NCI-H2171 treated with DMSO at 0.1 percent for 48 hours (cell line): ENCODE measurements at regions not wholly inside any gene's neighbourhood (a gene's known extent, or its start where the extent isn't known, plus 50 kb on each side); places are given as distances from the start of the nearest gene placed in this dataset.
A peak's percentile ranks its signal among the peaks of the same experiment; 100 is the strongest.

ENCODE experiments used
- DNase-seq: peaks from one replicate; lab custom pipeline; 2025; lab: John Stamatoyannopoulos, UW

DNA sequence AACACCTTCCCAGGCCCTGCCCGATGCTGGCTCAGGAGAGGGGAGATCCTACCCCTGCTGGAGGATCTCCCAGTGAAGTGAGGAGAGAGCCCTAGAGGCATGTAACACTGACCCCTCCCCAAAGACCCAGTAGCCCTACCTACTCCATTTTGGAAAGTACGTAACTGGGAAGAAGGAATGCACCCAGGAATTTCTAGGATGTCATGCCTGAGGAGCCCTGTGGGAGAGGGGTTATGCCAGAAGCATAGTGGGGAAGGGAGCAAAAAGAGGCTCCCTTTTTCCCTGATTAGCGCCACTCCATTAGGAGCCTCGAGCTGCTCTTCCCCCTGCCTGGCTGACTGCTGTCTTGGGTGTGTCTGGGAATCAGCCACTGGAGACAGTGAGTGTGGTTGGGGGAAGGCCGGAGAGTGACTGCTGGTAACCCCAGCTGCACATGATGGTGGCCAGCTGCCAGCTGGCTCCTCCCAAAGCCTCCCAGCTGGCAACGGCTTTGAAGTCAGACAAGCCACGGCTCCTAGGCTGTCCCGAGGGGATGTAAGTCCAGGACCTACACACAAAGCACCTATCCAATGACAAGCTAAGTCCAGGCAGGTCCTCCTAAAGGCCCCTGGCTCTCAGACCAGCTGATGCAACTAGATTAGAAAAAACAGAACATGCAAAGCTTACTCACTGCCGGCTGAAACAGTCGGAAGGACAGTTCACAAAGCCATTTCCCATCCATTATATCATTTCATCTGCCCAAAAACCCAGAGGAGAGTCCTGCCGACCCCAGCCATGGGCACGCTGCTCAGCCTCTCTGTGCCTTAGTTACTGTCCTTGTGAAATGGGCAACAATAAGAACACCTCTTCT is 136.5 kb upstream of the ABCA1 start:
- DNase-seq, result peak; percentile 93

DNA sequence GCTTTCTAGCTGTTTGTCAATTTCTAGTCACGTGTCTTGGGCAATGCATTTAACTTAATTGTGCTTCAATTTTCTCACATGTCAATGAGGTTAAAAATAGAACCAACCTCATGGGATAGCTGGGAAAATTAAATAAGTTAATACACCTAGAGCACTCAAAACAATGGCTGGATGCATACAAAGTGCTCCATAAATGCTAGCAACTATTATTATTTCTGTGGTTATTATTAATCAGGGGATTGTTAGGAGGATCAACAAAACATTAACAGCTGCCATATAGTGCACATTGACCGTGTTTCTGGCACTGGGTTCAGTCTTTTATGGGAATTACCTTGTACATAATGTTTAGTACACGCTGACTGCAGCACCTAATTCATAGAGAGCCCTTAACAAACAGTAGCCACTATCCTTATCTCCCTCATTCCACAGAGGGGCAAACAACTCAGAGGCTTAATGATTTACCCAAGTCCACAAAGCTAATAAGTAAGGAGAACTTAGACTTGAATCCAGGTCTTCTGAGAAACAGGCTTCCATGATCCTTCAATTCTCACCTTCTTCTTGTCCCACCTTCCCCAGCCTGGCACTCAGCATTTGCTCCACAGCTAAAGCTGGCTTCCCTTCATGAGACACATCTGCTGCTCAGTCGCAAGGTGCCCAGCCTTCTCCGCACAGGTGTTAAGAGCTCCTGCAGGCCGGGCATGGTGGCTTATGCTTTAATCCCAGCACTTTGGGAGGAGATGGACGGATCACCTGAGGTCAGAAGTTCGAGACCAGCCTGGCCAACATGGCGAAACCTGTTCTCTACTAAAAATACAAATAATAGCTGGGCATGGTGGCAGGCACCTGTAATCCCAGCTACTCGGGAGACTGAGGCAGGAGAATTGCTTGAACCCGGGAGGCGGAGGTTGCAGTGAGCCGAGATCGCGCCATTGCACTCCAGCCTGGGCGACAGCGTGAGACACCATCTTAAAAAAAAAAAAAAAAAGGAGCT is 137.4 kb upstream of the ABCA1 start:
- DNase-seq, result peak; percentile 75

DNA sequence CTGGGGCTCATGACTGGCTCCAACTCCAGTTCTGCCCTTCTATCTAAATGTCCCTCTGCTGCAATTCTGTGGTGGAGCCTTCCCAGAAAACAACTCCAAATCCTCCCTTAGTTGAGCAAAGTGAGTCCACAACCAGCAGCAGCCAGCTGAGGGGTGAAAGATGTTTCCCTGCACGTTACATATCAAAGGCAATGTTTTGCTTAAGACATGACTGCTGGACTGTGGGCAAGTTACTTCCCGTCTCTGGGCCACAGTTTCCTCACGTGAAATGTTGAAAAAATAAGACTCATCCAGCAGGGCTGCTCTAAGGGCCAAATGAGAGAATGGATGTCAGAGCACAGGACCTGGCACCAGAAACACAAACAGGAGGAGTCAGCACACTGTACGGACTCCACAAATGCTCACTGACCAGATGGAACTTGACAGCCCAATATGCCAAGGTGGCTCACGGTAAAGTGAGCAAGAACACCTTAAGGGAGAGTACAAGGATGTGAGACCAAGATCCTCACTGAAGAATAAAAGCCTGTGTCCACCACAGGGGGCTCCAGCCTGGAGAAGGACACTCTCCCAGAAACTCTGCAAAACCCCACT is 138.4 kb upstream of the ABCA1 start:
- no peak for DNase-seq

DNA sequence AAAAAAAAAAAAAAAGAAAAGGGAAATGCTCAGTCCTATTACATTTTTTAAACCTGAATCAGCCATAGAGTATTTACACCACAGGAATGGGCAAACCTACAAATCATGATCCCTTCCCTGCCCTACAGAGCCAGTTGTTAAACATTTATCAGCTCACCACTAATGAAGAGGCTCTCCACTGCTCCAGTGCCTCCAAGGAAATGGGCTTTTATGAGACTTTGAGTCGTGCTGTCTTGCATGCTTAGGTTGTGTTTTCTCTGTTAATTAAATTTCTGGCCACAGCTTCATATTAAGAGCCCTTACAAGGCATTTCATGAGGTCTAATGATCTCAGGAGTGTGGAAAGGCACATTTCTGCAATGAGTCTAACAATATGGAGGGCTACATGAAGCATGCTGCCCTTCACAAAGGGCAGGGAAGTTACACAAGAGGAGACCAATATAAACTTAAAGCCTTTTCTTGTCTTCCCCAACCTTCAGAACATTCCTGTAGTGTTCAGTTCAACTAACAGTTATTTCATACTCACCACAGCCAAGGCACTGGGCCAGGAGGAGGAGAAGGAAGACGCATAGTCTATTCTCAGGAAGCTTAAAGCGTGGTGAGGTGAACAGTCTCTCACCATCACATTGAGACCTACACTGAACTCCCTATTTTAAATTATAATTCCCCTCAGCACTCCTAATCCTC is 140.1 kb upstream of the ABCA1 start:
- no peak for DNase-seq

DNA sequence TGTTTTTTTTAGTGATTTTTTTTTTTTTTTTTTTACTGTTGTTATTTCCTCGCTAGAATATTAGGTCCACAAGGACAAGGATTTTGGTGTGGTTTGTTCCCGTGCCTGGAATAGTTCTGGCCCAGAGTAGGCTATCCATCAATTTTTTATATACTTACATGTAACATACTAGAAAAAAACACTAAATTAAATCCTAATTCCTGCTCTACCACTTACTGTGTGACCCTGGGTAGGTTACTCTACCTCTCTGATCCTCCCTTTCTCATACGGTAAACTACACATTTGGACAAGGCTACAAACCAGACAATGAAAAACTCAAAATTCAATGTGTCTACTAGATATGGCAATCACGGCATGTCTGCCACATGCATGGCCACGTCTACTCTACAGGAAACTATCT is 141.3 kb upstream of the ABCA1 start:
- DNase-seq, result no peak

DNA sequence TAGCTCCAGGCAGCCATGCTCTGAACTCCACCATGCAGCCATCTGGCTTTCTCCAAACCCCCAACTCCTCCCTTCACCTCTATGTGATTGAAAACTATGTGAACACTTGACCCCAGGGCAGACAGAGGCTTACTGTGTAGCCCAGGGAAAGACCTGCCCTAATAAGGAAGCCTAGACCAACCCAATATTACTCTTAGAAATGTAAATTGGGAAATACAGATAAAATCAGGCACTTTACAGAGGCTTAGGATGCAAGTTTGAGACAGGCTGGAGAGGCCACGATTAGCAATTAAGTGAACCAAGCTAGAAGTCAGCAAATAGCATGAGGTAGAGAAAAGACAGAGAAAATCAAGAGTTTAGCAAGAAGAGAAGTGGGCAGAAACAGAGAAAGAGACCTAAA is 141.7 kb upstream of the ABCA1 start:
- no peak for DNase-seq

DNA sequence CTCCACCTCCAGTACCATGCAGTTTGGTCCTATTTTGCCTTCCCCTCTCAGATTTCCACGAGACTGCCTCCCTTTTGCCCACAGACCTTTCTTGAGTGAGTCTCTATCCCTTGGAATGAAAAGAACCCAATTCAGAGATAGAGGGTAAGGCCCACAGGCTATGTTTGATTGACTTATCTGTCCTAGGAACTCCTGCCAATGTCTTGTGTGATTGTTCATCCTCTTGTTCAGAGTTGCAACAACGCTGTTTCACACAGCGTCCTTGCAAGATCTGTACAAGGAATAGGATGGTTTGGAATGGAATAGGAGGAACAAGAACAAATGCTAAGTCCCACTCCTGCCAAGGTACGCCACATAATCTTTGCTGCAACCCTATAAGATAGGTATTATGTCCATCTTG is 142.2 kb upstream of the ABCA1 start:
- DNase-seq, result no peak

DNA sequence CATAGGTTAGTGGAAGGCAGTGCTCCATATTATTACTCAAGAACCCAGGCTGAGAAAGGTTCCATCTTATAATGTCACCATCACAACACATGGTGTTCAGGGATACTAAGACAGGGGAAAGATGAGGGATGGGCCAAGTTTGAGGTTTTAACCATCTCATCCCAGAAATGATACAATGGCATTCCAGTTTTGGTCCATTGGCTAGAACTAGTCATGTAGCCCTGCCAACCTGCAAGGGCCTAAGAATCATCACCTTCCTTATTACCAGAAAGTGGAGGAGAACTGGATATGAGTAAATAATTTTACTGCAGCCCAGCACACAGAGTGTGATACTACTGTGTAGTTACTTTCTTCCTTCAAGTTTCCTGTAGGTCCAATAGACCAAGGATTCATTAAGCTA is 144.5 kb upstream of the ABCA1 start:
- no peak for DNase-seq

DNA sequence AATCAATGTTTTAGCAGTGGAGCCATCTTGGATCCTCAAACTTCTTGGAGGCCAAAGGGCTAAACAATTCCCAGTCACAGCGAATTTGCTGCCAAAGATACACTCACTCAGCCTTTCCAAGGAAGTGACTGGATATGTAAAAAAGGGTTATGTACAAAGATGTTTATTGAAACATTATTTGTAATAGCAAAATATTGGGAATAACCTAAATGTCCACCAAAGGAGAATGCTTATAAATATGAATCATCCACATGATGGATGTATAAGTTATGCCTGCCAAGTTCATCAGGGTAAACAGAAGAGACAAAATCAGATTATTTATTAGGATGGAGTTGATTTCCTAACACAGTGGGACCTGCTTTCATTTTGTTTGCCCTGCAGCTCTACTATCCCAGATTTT is 145.2 kb upstream of the ABCA1 start:
- DNase-seq, result no peak

DNA sequence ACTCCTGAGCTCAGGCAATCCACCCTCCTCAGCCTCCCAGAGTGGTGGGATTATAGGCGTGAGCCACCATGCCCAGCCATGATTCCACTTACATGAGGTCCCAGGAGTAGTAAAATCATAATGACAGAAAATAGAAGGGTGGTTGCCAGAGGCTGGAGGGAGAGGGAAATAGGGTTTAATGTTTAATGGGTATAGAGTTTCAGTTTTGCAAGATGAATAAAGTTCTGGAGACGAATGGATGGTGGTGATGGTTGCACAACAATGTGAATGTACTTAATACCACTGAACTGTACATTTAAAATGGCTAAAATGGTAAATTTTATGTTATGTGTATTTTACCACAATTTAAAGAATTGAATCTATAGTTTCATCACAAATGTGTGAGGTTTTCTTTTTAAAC is 146.5 kb upstream of the ABCA1 start:
- DNase-seq, result no peak

DNA sequence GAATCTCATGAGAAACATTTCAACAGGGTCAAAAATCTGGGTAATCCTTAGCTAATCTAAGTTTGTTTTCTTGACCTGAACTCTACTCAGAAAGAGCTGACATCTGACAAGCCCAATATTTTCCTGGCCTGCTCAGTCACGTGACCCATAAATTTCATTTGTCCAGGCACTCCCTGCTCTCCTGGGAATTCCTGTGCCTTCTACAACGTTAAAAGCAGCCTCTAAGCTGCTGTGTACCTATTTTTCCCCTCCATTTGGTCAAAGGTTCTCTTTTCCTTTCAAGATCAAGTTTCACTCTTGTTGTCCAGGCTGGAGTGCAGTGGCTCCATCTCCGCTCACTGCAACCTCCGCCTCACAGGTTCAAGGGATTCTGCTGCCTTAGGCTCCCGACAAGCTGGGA is 148.8 kb upstream of the ABCA1 start:
- DNase-seq, result no peak

DNA sequence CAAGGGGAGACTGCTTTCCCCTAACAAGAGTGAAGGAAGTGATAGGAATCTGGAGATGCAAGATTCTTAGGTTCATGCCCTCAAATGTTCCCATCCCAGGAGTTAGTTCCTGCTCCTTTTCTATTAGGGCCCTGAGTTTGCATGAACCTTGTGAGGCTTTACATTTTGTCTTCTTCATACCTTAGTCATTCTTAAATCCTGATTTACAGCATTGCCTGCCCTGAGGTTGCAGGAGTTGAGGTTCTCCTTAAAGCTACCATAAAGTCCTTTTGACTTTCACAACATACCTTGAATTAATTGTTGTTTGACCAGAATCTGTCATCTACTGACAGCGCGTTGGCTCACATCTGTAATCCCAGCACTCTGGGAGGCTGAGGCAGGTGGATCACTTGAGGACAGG is 151.5 kb upstream of the ABCA1 start:
- no peak for DNase-seq

DNA sequence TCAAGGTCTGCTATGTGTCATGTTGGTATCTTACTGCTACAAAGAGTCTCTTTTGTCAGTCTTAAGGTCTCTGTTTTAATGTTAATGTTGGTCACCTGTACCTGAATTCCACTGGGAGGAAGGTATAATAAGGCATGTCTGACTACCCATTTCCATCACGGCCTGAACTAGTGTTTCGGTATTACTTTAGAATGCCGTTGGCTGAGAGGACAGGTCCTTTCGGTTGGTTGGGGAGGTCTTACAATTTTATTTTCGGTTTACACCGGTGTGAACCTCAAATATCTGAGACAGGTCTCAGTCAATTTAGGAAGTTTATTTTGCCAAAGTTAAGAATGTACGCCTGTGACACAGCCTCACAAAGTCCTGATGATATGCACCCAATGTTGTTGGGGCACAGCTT is 154.9 kb upstream of the ABCA1 start:
- no peak for DNase-seq

DNA sequence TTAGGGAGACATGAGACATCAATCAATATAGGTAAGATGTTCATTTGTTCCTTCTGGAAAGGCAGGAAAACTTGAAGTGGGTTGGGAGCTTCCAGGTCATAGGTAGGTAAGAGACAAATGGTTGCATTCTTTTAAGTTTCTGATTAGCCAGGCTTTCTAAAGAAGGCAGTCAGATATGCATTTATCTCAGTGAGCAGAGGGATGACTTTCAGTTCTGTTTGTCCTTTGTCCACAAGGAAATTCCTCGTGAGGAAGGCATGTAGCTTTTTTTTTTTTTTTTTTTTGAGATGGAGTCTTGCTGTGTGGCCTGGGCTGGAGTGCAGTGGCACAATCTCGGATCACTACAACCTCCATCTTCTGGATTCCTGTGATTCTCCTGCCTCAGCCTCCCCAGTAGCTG is 155.3 kb upstream of the ABCA1 start:
- no peak for DNase-seq

DNA sequence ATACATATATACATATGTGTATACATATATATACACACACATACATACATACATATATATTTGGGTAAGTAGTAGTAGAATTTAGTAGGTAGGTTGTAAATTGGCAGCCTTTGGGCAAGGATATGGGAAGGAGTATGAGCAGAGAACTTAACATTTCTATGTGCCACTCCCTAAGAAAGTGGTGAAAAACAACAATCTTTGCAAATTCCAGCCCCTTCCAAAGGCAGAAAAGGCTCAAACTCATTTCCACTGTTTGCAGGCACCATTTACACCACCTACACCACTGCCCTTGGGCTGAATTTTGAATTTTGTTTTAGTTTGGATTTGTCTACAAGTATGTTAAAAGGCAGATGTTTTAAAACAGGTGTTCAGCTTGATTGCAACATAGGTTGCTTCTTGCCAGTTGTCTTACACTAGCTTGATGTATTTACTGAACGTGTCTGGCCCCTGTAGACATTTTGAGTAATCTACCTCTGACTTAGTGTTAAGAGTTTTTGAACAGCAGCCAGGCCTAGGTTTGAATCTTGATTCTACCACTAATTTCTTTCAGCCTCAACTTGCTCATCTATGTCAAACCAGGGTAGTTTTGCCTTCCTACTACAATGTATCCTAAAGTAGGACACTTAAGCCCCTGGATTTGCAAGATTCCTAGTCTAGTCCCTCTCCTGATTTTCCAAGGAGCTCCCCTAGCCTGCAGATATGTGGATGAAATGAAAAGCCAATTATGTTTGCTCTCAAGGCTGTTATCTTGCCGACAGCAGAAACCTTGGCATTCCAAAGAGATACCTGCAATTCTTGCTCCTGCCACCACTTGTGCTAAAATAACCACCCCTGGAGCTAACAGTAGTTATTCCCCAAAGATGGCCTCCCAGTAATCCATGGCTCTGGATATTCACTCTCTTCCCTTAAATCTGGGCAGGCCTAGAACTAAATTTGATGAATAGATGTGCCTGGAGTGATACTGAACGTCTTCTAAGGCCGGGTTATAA is 156.2 kb upstream of the SLC44A1 start:
- DNase-seq, result no peak

DNA sequence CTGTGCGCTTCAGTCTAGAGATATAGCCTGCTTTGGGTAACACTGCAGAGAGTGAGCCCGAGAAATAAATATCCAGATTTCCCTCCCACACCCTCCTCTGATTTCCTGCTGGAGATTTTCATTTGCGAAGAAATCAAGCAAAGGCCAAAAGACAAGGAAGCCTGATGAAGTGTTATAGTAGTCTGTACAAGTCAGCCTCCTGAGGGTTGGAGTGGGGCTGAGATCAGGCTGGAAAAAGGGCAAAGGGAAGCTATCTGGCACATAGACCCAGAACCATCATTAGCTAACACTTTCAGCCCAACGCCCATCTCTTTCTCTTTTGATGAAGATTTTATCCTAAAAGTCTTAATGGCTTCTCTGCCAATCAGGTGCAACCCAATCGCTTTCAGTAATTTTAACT is 154.6 kb upstream of the SLC44A1 start:
- no peak for DNase-seq

DNA sequence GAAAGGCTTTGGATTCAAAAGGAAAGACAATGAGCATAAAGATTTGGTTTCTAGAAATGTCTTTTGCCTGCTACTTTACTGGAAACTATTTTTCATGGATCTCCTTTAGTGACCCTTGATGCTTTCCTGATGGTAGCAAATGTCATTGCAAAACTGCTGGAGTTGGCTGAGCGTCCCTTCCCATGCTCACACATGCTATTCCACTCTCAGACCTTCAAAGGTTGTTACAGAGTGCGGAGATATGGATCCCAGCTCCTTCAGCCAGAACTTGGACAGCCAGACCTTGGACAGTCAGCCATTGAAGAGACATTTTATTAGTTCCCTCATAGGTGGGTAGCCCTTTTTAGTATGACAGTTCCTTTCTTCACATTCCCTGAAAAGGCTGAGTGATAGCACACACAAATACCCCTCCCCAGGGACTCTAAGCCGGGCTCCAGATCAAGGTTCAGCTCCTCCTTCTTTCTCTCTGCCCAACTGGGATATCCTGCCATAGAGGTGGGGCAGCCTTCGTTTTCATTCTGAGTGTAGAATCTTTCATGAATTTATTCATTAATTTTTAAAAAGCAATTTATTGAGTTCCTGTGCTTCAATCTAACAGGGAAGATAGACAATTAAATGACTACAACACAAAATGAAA is 153.3 kb upstream of the SLC44A1 start:
- DNase-seq, result no peak

DNA sequence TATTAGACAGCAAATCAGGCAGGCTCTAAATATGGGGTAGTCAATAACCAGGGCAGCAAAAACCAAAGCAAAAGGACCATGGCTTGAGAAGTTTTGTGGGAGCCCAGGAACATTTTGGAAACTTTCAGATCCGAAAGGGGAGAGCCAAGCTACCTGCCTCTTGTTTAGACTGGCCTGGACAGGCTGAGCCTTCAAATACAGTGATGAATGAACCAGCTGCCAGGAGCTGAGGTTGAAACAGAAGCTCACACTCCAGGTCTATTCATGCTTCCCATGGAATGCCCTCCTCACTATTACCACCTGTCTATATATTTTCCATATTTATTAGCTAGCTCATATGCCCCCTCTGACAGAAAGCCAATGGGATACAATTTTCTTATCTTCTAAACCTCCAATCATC is 150.8 kb upstream of the SLC44A1 start:
- peak; percentile 82 for DNase-seq

DNA sequence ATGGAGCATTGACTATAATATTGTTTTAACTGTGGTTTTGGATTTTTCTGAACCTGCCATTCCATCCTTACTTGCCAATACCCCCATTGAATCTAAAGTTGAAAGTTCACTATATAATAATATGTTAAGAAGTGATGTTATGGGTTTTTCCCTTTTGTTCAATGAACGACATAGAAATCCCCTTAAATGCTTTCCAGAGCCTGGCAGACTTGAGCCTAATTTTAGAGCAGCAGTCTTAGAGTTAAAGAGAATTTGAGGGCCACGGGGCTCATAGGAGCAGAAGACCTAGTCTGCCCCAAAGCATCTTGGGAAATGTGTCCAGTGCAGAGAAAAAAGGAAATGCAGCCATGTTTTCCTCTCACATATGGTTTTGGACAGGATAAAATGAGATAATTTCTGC is 146.1 kb upstream of the SLC44A1 start:
- no peak for DNase-seq

DNA sequence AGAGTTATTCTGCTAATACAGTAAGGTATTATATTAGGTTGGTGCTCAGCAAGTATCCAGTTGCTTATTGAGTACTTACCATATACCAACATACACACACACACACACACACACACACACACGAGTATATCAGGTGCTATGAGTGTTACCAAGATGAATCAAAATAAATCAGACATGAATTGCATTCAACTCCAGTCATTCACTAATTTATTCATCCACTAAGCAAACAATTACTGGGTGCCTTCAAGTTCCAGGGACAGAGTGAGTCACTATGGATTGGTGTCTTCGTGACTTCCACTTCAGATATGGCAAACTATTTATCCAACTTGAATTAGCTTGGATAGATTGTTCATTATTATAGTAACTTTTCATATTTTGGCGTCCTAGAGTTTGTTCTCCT is 140.7 kb upstream of the SLC44A1 start:
- DNase-seq, result no peak
